AG09309 (cell line): ENCODE measurements at regions not wholly inside any gene's neighbourhood (a gene's known extent, or its start where the extent isn't known, plus 50 kb on each side); places are given as distances from the start of the nearest gene placed in this dataset.

ENCODE experiments used
- DNase-seq: peaks from one replicate; pipeline ENCODE4 v3.0.0-alpha.2; 2010; ENCODE audit warnings: low read depth
- H3K4me3 ChIP-seq: 2 replicates; pipeline ENCODE4 v1.5.1; 2011; ENCODE audit warnings: mild to moderate bottlenecking, low read depth, low read length, moderate library complexity; ENCODE audit not compliant: control insufficient read depth
- TF ChIP-seq, protein P1 (sequence below): IDR thresholded peaks from 2 replicates; pipeline ENCODE4 v1.5.1; 2011; ENCODE audit warnings: mild to moderate bottlenecking, low read depth, low read length, inconsistent platforms; ENCODE audit not compliant: insufficient read depth, control insufficient read depth; ENCODE audit errors: missing control alignments

DNA sequence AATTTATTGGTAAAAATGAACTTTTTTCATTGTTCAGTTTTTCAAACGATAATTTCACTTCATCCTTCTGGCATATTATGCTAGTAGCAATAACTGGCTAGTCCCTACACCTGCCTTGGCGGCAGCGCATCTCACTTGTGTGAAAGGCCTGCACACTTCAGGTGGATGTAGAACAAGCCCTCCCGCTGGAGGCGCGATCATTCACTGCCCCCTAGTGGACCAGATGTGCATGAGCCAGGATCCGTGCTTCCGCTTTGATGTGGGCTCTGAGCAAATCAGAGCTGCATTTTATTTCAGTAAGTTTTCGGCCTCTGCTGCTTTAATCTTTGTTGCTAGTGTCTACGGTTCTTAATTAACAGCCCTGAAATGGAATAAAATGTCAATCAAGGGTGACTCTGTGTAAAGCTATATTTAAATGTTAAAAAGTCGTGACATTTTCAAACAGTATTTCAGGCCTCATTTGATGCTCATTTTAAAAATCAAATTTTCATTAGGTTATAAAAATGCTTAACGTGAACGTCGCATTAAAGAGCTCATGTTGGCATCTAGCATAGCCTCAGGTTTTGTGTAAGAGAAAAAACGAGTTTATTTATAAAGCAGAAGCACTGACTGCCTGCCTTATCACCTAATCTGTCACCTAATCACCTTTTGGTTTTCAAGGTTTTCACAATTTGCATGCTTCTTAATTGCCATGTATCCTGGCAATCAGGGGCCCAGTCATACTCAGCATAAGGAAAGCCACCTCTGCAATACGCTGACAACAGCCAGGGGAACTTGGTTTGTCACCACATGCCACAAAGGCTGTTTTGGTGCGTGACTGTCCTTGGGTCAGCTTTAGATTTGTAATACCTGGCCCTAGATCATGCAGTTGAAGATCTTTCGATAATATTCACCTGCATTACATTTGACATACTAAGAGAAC lies 112.2 kb downstream of the TEX26 start:
- no peak overlapping the region for H3K4me3 ChIP-seq
- TF ChIP-seq, protein P1, sequence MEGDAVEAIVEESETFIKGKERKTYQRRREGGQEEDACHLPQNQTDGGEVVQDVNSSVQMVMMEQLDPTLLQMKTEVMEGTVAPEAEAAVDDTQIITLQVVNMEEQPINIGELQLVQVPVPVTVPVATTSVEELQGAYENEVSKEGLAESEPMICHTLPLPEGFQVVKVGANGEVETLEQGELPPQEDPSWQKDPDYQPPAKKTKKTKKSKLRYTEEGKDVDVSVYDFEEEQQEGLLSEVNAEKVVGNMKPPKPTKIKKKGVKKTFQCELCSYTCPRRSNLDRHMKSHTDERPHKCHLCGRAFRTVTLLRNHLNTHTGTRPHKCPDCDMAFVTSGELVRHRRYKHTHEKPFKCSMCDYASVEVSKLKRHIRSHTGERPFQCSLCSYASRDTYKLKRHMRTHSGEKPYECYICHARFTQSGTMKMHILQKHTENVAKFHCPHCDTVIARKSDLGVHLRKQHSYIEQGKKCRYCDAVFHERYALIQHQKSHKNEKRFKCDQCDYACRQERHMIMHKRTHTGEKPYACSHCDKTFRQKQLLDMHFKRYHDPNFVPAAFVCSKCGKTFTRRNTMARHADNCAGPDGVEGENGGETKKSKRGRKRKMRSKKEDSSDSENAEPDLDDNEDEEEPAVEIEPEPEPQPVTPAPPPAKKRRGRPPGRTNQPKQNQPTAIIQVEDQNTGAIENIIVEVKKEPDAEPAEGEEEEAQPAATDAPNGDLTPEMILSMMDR: peak; percentile 98
- peak; percentile 37 for DNase-seq

DNA sequence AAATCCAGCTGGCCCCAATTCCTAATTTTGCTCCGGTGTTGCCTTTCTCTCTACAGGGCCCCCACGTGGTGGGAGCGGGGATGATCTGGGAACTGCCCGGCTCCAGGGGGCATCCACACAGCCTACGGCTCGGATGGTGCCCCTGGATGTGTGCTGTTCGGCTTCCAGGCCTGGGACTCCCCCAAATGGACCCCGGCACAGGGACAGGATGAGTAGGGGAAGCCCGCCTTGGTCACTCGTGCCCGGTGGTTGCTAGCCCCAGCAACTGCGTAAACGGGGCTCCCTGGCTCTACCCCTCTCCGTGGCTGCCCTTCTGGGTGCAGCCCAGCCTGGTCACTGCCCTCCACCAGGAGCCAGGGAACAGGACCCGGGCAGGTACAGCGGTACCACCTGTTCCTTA lies 111.5 kb downstream of the TEX26 start:
- TF ChIP-seq, protein P1: peak; percentile 35
- no peak for DNase-seq
- no peak overlapping the region for H3K4me3 ChIP-seq

DNA sequence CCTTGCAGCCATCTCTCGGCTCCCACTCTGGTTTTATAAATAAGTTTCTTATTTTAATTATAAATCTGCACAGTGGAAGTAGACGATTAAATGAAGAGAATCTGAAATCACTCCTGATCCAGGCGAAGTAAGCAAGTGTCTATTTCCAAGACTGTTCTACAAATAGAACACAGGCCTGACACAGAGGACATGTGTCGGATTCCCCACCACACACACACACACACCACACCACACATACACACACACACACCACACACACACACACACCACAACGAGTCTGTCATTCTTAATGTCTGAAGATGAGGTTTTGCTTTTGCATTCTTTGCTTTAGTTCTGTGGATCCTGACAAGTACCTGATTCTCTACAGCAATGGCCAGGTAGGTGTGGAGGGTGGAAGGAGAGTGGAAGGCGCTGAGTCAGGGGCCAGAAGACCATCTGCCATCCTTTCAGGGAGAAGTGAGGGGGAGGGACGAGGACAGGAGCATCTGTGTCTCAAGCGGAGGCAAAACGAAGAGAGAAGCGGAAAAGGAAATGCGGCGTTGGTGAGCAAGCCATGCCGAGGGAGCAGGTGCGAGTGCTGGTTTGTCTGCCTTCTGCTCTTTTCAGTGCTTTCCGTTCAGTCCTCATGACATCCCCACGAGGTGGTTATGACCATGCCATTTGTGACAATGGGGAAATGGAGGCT lies 110.2 kb downstream of the TEX26 start:
- H3K4me3 ChIP-seq: no peak overlapping the region
- no peak for DNase-seq
- TF ChIP-seq, protein P1: no peak

DNA sequence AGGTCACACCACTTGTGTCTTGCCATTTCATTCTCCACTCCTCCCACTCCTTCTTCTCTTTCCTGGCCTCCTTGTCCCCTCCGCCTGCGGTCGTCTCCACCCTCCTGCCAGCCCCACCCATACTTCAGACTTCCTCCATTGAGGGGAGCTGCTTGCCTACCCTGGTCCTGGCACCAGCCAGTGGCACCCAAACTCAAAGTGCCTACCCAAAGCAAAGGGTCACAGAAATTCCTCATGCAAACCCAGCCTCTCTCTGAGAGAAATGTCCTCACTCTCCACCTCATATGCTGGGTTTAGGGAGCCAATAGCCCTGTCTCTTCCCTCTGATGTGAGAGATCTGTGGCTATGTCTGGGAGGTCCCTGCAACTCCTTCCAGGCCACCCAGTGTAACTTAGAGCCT lies 109.6 kb downstream of the TEX26 start:
- TF ChIP-seq, protein P1: no peak
- DNase-seq: no peak
- H3K4me3 ChIP-seq: no peak overlapping the region

DNA sequence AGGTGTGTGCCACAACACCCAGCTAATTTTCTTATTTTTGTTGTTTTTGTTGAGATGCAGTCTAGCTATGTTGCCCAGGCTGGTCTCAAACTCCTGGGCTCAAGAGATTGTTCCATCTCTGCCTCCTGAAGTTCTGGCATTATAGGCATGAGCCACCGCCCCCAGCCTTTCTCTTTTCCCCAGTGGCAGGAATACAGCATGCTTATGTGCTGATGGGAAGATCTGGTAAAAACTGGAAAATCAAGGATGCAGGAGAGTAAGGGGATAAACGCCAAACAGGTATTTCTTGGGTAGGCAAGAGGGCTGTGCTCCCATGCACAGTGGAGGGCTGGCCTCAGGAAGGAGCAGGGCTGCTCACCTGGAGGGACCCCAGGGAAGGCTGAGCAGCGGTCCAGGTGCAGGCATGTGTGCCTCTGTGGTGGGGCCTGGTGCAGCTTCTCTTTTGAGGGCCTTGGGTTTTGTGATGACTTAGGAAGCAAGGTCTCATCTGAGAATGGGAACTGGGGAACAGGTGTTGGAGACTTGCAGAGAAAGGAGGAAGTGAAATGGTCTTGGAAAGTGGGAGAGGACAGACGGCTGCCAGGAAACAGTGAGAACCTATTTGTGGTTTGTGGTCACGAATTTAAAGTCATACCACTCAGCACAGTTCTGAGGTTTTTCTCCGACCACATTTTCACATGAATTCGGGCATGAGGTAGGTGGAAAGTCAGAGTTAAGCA lies 106.5 kb downstream of the TEX26 start:
- no peak overlapping the region for H3K4me3 ChIP-seq
- DNase-seq: peak; percentile 24
- TF ChIP-seq, protein P1: no peak

DNA sequence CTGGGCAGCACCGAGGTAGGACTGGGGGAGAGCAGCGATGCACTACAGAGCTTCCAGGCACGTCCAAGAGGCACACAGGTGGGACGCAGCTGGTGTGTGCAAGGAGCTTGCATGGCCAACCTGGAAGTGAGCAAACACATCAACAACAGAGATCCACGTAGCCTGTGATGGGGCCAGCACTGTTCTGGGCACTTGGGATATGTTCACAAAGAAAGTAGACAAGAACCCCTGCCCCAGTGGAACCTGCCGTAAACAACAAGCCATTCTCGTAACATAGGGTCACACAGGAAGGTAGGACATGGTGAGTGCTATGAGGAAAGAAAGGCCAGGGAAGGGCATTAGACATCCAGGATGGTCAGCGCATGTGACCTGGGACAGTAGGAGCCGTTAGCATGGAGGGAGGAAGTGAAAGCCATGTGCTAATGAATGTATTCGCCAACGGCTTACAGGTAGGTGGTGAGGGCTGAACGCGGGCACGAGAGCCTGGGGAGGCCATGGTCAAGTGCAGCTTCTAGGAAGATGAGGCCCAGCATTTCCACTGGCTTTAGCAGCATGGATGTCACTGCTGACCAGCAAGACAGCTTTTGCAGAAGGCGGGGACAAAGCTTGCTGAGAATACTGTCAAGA lies 105.5 kb downstream of the TEX26 start:
- TF ChIP-seq, protein P1: no peak
- no peak for DNase-seq
- no peak overlapping the region for H3K4me3 ChIP-seq
